ENCODE measurements at regions not wholly inside any gene's neighbourhood (a gene's known extent, or its start where the extent isn't known, plus 50 kb on each side); places are given as distances from the start of the nearest gene placed in this dataset.

- H3K9me3 Mint-ChIP-seq (ENCODE audit: unreplicated experiment), result no peaks in the 10 kb centered on the region
- TF ChIP-seq CTCF (IDR thresholded peaks at IDR 0.05; ENCODE audit: partially characterized antibody, unreplicated experiment), result no peak
- no peaks in the 10 kb centered on the region for H3K36me3 Mint-ChIP-seq (ENCODE audit: unreplicated experiment)
- DNase-seq, result no peak
- H3K4me3 Mint-ChIP-seq (ENCODE audit: unreplicated experiment), result no peak overlapping the region
- H3K4me1 Mint-ChIP-seq (ENCODE audit: low read depth, unreplicated experiment), result no peaks in the 10 kb centered on the region
- H3K27ac Mint-ChIP-seq (ENCODE audit: unreplicated experiment), result no peak overlapping the region
- no peaks in the 10 kb centered on the region for H3K27me3 Mint-ChIP-seq (ENCODE audit: unreplicated experiment)
Observed at GRCh38 chr3:84275532-84275931, 683.3 kb upstream of the CADM2 start.

- Mint-ChIP-seq H3K4me1 (ENCODE audit: low read depth, unreplicated experiment) (no peaks in the 10 kb centered on the region), H3K27ac (ENCODE audit: unreplicated experiment) (no peak overlapping the region), H3K36me3 (ENCODE audit: unreplicated experiment) (no peaks in the 10 kb centered on the region), H3K27me3 (ENCODE audit: unreplicated experiment) (no peaks in the 10 kb centered on the region), H3K4me3 (ENCODE audit: unreplicated experiment) (no peak overlapping the region), H3K9me3 (ENCODE audit: unreplicated experiment) (no peaks in the 10 kb centered on the region)
- no peak for DNase-seq
- TF ChIP-seq CTCF (IDR thresholded peaks at IDR 0.05; ENCODE audit: partially characterized antibody, unreplicated experiment), result no peak
Observed at GRCh38 chr3:84277562-84278224, 681.1 kb upstream of the CADM2 start.

- no peak for TF ChIP-seq CTCF (IDR thresholded peaks at IDR 0.05; ENCODE audit: partially characterized antibody, unreplicated experiment)
- no peak for DNase-seq
- Mint-ChIP-seq H3K27ac (ENCODE audit: unreplicated experiment) (no peak overlapping the region), H3K9me3 (ENCODE audit: unreplicated experiment) (no peaks in the 10 kb centered on the region), H3K4me1 (ENCODE audit: low read depth, unreplicated experiment) (no peaks in the 10 kb centered on the region), H3K27me3 (ENCODE audit: unreplicated experiment) (no peaks in the 10 kb centered on the region), H3K36me3 (ENCODE audit: unreplicated experiment) (no peaks in the 10 kb centered on the region), H3K4me3 (ENCODE audit: unreplicated experiment) (no peak overlapping the region)
Observed at GRCh38 chr3:84292128-84292527, 666.7 kb upstream of the CADM2 start.

GRCh38 chr3:84299329-84299728 is 659.5 kb upstream of the CADM2 start:
- Mint-ChIP-seq H3K4me1 (ENCODE audit: low read depth, unreplicated experiment) (no peaks in the 10 kb centered on the region), H3K27me3 (ENCODE audit: unreplicated experiment) (no peaks in the 10 kb centered on the region), H3K4me3 (ENCODE audit: unreplicated experiment) (no peak overlapping the region), H3K27ac (ENCODE audit: unreplicated experiment) (no peak overlapping the region), H3K9me3 (ENCODE audit: unreplicated experiment) (no peaks in the 10 kb centered on the region), H3K36me3 (ENCODE audit: unreplicated experiment) (no peaks in the 10 kb centered on the region)
- DNase-seq, result no peak
- no peak for TF ChIP-seq CTCF (IDR thresholded peaks at IDR 0.05; ENCODE audit: partially characterized antibody, unreplicated experiment)

- no peaks in the 10 kb centered on the region for H3K4me1 Mint-ChIP-seq (ENCODE audit: low read depth, unreplicated experiment)
- no peak for DNase-seq
- no peak for TF ChIP-seq CTCF (IDR thresholded peaks at IDR 0.05; ENCODE audit: partially characterized antibody, unreplicated experiment)
- H3K27me3 Mint-ChIP-seq (ENCODE audit: unreplicated experiment), result no peaks in the 10 kb centered on the region
- no peak overlapping the region for H3K27ac Mint-ChIP-seq (ENCODE audit: unreplicated experiment)
- H3K9me3 Mint-ChIP-seq (ENCODE audit: unreplicated experiment), result no peaks in the 10 kb centered on the region
- no peaks in the 10 kb centered on the region for H3K36me3 Mint-ChIP-seq (ENCODE audit: unreplicated experiment)
- H3K4me3 Mint-ChIP-seq (ENCODE audit: unreplicated experiment), result no peak overlapping the region
Observed at GRCh38 chr3:84304214-84304613, 654.6 kb upstream of the CADM2 start.
